Islet of Langerhans (tissue), 1 donor: ENCODE measurements at regions not wholly inside any gene's neighbourhood (a gene's known extent, or its start where the extent isn't known, plus 50 kb on each side); places are given as distances from the start of the nearest gene placed in this dataset.

Source experiments
- FAIRE-seq: peaks from one replicate; lab custom pipeline; 2011; peaks lifted over from hg19 to GRCh38; lab: Jason Lieb, UNC

- no peak for FAIRE-seq
Observed at GRCh38 chr2:194750926-194751325, 906.1 kb upstream of the SLC39A10 start.

- FAIRE-seq: no peak
Observed at GRCh38 chr2:194745557-194746146, 911.4 kb upstream of the SLC39A10 start.

GRCh38 chr2:194742706-194743105, 914.3 kb upstream of the SLC39A10 start:
- peak; percentile 36 for FAIRE-seq

GRCh38 chr2:194739217-194739616, 917.8 kb upstream of the SLC39A10 start:
- FAIRE-seq: no peak

GRCh38 chr2:194735837-194736542, 921.0 kb upstream of the SLC39A10 start:
- FAIRE-seq: no peak

- no peak for FAIRE-seq
Observed at GRCh38 chr2:194730266-194730665, 926.8 kb upstream of the SLC39A10 start.

- no peak for FAIRE-seq
Observed at GRCh38 chr2:194725169-194725568, 931.9 kb upstream of the SLC39A10 start.

- no peak for FAIRE-seq
Observed at GRCh38 chr2:194723446-194723845, 933.6 kb upstream of the SLC39A10 start.

- FAIRE-seq: no peak
Observed at GRCh38 chr2:194721227-194721626, 935.8 kb upstream of the SLC39A10 start.

- no peak for FAIRE-seq
Observed at GRCh38 chr2:194720462-194720861, 936.6 kb upstream of the SLC39A10 start.

GRCh38 chr2:194718881-194719280, 938.1 kb upstream of the SLC39A10 start:
- FAIRE-seq: no peak

- FAIRE-seq: no peak
Observed at GRCh38 chr2:194714541-194714940, 942.5 kb upstream of the SLC39A10 start.

GRCh38 chr2:194709840-194710239, 947.2 kb upstream of the SLC39A10 start:
- no peak for FAIRE-seq

- no peak for FAIRE-seq
Observed at GRCh38 chr2:194706179-194706578, 950.8 kb upstream of the SLC39A10 start.

- no peak for FAIRE-seq
Observed at GRCh38 chr2:194705398-194705797, 951.6 kb upstream of the SLC39A10 start.

- no peak for FAIRE-seq
Observed at GRCh38 chr2:194700726-194701125, 956.3 kb upstream of the SLC39A10 start.

- FAIRE-seq: no peak
Observed at GRCh38 chr2:194700116-194700515, 956.9 kb upstream of the SLC39A10 start.

- FAIRE-seq: peak; percentile 9
Observed at GRCh38 chr2:194698012-194698411, 959.0 kb upstream of the SLC39A10 start.

- no peak for FAIRE-seq
Observed at GRCh38 chr2:194697439-194697838, 959.6 kb upstream of the SLC39A10 start.

- no peak for FAIRE-seq
Observed at GRCh38 chr2:194696690-194697089, 960.3 kb upstream of the SLC39A10 start.

GRCh38 chr2:194686569-194686968, 970.5 kb upstream of the SLC39A10 start:
- no peak for FAIRE-seq

GRCh38 chr2:194674043-194674442, 983.0 kb upstream of the SLC39A10 start:
- FAIRE-seq: no peak

- no peak for FAIRE-seq
Observed at GRCh38 chr2:194672994-194673393, 984.0 kb upstream of the SLC39A10 start.

GRCh38 chr2:194661431-194661830, 995.6 kb upstream of the SLC39A10 start:
- no peak for FAIRE-seq
